ENCODE measurements at regions not wholly inside any gene's neighbourhood (a gene's known extent, or its start where the extent isn't known, plus 50 kb on each side); places are given as distances from the start of the nearest gene placed in this dataset.

DNA sequence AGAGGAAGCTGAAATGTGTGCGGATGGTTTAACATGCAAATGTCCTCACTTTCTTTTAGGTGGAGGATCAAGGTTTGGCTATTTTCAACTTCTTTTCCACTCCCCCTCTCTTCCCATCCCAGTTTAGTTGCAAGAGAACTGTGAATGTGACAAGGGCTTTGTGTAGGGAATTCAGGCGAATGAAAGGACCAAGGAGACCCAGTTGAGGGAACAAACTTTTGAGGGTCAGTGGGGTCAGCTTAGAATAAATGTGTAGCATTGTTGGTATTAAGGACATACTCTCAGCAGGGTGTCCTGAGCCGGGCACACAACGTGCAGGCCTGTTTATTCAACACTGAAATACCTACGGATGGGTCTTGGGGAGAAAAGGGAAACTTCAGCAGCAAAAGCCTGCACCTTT, 346.0 kb downstream of the PMP22 start:
- no peaks in the 10 kb centered on the region for H3K79me2 ChIP-seq (replicated peaks; ENCODE audit: insufficient read depth, low read length)
- no peaks in the 10 kb centered on the region for H3F3A ChIP-seq (ENCODE audit: insufficient read depth, low read length, poor library complexity, severe bottlenecking)
- H3K4me3 ChIP-seq (ENCODE audit: low read length), result no peak overlapping the region
- H3K27me3 ChIP-seq (ENCODE audit: insufficient read depth, low read depth, low read length), result no peaks in the 10 kb centered on the region
- H2AFZ ChIP-seq (ENCODE audit: low read depth, low read length), result no peak overlapping the region
- no peak overlapping the region for H3K4me2 ChIP-seq (ENCODE audit: low read length)
- no peaks in the 10 kb centered on the region for H3K9me2 ChIP-seq (ENCODE audit: insufficient read depth, low read length)
- H3K27ac ChIP-seq (ENCODE audit: low read length), result no peak overlapping the region
- no peak overlapping the region for H3K9ac ChIP-seq (ENCODE audit: low read length)
- no peaks in the 10 kb centered on the region for H3K9me3 ChIP-seq (ENCODE audit: low read length)
- no peaks in the 10 kb centered on the region for H4K20me1 ChIP-seq (ENCODE audit: insufficient read depth)
- no peaks in the 10 kb centered on the region for H3K36me3 ChIP-seq (ENCODE audit: insufficient read depth, low read length)
- TF ChIP-seq RAD21 (conservative IDR thresholded peaks at IDR 0.05) (no peak), POLR2AphosphoS5 (IDR thresholded peaks at IDR 0.05) (no peak), EZH2 (IDR thresholded peaks at IDR 0.05; ENCODE audit: borderline replicate concordance, insufficient read depth, low read length, poor library complexity, severe bottlenecking) (no peak), SMC3 (conservative IDR thresholded peaks at IDR 0.05; ENCODE audit: poor library complexity) (no peak), REST (IDR thresholded peaks at IDR 0.05; ENCODE audit: borderline replicate concordance) (no peak), EP300 (conservative IDR thresholded peaks at IDR 0.05; ENCODE audit: poor library complexity, severe bottlenecking) (no peak), MXI1 (conservative IDR thresholded peaks at IDR 0.05; ENCODE audit: poor library complexity, severe bottlenecking) (no peak)
- TF ChIP-seq, protein P1, sequence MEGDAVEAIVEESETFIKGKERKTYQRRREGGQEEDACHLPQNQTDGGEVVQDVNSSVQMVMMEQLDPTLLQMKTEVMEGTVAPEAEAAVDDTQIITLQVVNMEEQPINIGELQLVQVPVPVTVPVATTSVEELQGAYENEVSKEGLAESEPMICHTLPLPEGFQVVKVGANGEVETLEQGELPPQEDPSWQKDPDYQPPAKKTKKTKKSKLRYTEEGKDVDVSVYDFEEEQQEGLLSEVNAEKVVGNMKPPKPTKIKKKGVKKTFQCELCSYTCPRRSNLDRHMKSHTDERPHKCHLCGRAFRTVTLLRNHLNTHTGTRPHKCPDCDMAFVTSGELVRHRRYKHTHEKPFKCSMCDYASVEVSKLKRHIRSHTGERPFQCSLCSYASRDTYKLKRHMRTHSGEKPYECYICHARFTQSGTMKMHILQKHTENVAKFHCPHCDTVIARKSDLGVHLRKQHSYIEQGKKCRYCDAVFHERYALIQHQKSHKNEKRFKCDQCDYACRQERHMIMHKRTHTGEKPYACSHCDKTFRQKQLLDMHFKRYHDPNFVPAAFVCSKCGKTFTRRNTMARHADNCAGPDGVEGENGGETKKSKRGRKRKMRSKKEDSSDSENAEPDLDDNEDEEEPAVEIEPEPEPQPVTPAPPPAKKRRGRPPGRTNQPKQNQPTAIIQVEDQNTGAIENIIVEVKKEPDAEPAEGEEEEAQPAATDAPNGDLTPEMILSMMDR (IDR thresholded peaks at IDR 0.05; ENCODE audit: poor library complexity, severe bottlenecking), result no peak

GRCh38 chr17:14918540-14918939, 346.6 kb downstream of the PMP22 start:
- H3K9me2 ChIP-seq (ENCODE audit: insufficient read depth, low read length), result no peaks in the 10 kb centered on the region
- H3K27me3 ChIP-seq (ENCODE audit: insufficient read depth, low read depth, low read length), result no peaks in the 10 kb centered on the region
- H3K9me3 ChIP-seq (ENCODE audit: low read length), result no peaks in the 10 kb centered on the region
- no peak overlapping the region for H3K9ac ChIP-seq (ENCODE audit: low read length)
- H3K4me2 ChIP-seq (ENCODE audit: low read length), result no peak overlapping the region
- TF ChIP-seq, protein P1 (IDR thresholded peaks at IDR 0.05; ENCODE audit: poor library complexity, severe bottlenecking), result no peak
- TF ChIP-seq MXI1 (conservative IDR thresholded peaks at IDR 0.05; ENCODE audit: poor library complexity, severe bottlenecking) (no peak), POLR2AphosphoS5 (IDR thresholded peaks at IDR 0.05) (no peak), TAF1 (IDR thresholded peaks at IDR 0.05; ENCODE audit: low read depth) (no peak), REST (IDR thresholded peaks at IDR 0.05; ENCODE audit: borderline replicate concordance) (no peak), RAD21 (conservative IDR thresholded peaks at IDR 0.05) (no peak), EP300 (conservative IDR thresholded peaks at IDR 0.05; ENCODE audit: poor library complexity, severe bottlenecking) (no peak), EZH2 (IDR thresholded peaks at IDR 0.05; ENCODE audit: borderline replicate concordance, insufficient read depth, low read length, poor library complexity, severe bottlenecking) (no peak), SMC3 (conservative IDR thresholded peaks at IDR 0.05; ENCODE audit: poor library complexity) (no peak)
- no peak overlapping the region for H2AFZ ChIP-seq (ENCODE audit: low read depth, low read length)
- H3F3A ChIP-seq (ENCODE audit: insufficient read depth, low read length, poor library complexity, severe bottlenecking), result no peaks in the 10 kb centered on the region
- no peaks in the 10 kb centered on the region for H4K20me1 ChIP-seq (ENCODE audit: insufficient read depth)
- no peak overlapping the region for H3K4me3 ChIP-seq (ENCODE audit: low read length)
- H3K27ac ChIP-seq (ENCODE audit: low read length), result no peak overlapping the region
- no peaks in the 10 kb centered on the region for H3K79me2 ChIP-seq (replicated peaks; ENCODE audit: insufficient read depth, low read length)
- no peaks in the 10 kb centered on the region for H3K36me3 ChIP-seq (ENCODE audit: insufficient read depth, low read length)

All from neural cell (in vitro differentiated cells).